Ovary (tissue), 3 donors: ENCODE measurements at regions not wholly inside any gene's neighbourhood (a gene's known extent, or its start where the extent isn't known, plus 50 kb on each side); places are given as distances from the start of the nearest gene placed in this dataset.

ENCODE experiments used
- CTCF ChIP-seq, 3 donors: fragments of 450-650 bp in 2 of 3; fragments of 200-600 bp in 1 of 3; IDR thresholded peaks; one replicate each; pipeline versions ENCODE4 v1.5.1 to v1.8.0; 2016 to 2022; ENCODE audit warnings: antibody characterized with exemption in 3 of 3, mild to moderate bottlenecking in 1 of 3
- EP300 ChIP-seq: sonication (generic); formaldehyde crosslinking; IDR thresholded peaks from one replicate; pipeline ENCODE4 v1.6.1; 2017; ENCODE audit warnings: antibody characterized with exemption
- POLR2A ChIP-seq: fragments of 450-650 bp; IDR thresholded peaks from one replicate; pipeline ENCODE4 v1.6.1; 2017; ENCODE audit warnings: antibody characterized with exemption, mild to moderate bottlenecking, moderate library complexity
- donor health status: DM: no; HTN: no; CAD: no.

GRCh38 chr10:59060852-59061251 lies 115.6 kb upstream of the PHYHIPL start:
- no peak for TF ChIP-seq CTCF (IDR thresholded peaks at IDR 0.05)
- TF ChIP-seq EP300 = no peak
- TF ChIP-seq POLR2A = no peak
